ENCODE measurements at regions not wholly inside any gene's neighbourhood (a gene's known extent, or its start where the extent isn't known, plus 50 kb on each side); places are given as distances from the start of the nearest gene placed in this dataset.
A peak's percentile ranks its signal among the peaks of the same experiment; 100 is the strongest.
"Not testable (repeated sequence)": the region's sequence is repeated elsewhere in the genome, so short reads cannot be mapped to it uniquely, and the experiment has no call there.

DNA sequence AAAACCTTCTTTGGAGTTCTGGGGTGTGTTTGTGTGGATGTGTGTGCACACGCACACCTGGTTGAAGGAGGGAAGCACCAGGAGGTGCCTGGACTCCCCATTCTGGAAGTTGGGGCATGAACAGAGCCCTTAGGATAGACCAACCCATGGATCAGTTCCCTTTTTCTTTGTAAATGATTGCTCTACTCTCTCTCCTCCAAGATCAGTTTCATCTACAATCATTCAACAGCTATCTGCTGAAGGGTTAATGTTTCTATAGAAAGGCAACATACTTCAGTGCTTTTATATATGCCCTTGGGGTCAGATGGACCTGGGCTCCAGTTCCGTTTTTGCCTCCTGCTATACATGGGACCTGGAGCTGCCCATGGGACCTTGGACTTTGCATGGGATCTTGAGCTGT lies 352.1 kb upstream of the CFAP20DC start:
- no peak for DNase-seq

DNA sequence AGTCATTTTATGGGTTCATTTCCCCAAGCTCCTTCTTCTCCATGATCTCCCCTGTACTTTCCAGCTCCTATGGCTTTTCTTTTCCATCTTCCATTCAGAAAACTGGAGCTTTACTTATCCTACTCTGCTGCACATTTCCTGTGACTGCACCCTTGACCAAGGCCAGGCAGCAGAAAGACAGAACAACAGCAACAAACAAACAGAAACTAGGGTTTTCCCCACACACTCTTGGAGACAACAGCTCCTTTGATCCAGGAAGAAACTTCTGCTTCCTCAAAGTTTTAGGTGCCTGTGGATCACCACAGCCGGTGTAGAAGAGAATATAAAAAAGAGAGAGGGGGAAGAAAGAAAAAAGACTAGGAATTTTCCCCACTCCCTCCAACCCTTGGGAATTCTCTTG lies 342.3 kb upstream of the CFAP20DC start:
- DNase-seq = no peak

DNA sequence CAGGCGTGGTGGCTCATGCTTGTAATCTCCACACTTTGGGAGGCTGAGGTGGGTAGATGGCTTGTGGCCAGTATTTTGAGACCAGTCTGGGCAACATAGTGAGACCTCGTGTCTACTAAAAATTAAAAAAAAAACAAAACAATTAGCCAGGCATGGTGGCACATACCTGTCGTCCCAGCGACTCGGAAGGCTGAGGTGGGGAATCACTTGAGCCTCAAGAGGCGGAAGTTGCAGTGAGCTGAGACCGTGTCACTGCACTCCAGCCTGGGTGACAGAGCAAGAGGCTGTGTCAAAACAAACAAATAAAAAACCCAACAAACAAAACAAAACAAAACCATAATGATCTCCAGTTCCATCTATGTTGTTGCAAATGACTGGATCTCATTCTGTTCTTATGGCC lies 341.3 kb upstream of the CFAP20DC start:
- DNase-seq = no peak

DNA sequence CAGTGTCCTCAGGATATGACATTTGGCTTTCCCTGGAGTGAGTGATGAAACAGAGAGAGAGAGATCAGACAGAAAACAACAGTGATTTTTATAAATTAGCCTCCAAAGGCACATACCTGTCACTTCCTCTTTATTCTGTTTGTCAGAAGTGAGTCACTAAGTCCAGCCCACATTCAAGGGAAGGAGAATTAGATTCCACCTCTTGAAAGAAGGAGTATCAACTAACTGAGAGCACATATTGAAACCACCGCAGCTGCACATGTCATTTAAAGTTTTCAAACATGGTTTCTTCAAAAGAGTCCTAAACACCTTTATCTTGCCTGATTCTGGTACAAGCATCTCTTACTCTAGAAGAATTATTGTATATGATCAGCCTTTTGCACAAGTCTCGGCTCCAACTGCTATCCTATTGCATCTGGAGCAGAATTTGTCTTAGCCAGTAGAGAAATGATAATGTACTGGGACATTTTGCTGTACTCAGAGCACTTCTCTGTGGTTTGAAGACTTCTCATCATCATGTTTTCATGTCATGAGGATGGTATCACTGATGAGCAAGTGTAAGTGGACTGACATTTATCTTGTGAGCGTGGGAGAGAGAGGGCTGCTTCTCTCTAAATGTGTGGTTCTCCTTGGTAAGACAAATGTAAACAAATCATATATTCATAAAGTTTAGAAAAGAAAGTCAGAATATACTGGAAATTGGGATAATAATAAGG lies 338.9 kb upstream of the CFAP20DC start:
- no peak for DNase-seq

DNA sequence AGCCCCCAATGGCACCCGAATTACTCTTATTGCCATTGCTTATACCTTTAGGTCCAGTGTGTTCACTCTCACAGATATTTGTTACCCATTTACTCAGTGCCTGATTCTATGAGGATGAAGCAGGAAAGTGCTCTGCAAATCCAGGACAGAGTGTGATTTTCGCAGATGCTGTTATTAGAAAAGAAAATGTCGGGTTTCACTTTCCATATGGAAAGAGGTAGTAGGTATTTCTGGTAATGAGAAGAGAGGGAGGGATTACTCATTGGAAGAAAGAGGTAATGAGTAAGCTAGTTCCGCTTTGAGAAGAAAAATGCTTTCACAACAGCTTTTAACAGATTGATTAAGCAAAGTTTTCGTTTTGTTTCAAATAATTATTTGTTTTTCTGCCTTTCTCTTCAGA lies 336.3 kb upstream of the CFAP20DC start:
- no peak for DNase-seq

DNA sequence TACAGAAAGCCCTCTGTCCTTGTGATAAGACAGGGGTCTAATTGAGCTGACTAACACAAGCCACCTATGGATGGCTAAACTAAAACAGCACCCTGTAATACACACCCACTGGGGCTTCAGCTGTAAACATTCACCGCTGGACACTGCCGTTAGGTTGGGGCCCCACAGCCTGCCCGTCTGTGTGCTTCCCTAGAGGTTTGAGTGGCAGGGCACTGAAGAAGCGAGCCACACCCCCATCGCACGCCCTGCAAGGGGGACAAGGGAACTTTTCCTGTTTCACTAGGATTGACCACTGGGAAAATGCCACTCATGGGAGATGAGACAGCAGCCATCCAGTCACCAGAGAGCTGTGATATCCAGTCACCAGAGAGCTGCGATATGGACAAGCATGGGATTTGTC lies 335.7 kb upstream of the CFAP20DC start:
- no peak for DNase-seq

DNA sequence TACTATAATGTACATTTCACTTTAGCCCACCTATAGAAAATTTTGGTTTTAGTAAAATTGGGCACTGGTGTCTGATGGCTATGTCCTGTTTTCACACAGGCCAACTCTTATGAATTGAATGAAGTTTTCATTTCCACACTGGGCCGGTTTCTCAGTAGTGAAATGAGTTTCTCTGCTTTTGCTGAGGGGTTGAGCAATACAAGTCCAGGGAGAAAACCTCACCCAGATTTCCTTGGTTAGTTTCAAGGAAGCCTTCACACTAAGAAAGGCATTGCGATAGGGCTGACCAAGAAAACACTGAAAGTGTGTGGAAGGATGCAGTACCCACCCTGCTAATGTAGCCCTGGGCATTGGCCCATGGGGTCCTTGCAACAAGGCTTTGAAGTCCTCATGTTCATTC lies 331.5 kb upstream of the CFAP20DC start:
- no peak for DNase-seq

DNA sequence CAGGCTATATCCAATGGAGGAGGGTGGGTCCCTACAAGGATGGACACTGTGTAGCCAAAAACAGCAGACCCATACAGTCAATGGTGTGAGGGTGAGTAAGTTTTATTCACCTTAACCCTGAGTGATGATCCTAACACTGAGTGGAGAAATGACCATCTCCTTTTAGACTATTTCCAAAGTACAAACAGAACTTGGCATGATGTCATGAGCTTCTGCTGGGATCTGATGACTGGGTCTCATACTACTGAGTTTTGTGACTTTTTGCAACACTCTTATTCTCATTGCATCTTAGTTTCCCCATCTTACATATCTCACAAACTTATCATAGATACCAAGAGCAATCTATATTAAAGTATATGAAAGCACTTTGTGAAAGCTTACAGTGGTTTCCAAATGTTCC lies 330.3 kb upstream of the CFAP20DC start:
- no peak for DNase-seq

DNA sequence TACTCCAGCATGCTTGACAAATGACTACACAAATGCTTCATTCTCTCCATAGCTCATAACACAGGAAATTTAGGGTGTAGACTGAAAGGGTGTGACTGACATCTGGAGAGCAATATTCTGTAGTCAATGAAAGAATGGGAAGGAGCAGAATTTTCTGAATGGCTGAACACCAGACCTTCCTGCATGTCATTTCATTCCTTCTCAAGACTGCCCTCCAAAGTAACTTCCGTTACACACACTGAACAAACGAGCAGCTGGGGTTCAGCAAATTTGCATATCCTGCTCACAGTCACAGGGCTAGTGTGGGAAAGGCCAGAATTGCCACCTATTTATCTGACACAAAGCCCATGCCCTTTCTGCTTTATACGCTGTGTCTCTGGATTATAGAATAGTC lies 325.0 kb upstream of the CFAP20DC start:
- no peak for DNase-seq

DNA sequence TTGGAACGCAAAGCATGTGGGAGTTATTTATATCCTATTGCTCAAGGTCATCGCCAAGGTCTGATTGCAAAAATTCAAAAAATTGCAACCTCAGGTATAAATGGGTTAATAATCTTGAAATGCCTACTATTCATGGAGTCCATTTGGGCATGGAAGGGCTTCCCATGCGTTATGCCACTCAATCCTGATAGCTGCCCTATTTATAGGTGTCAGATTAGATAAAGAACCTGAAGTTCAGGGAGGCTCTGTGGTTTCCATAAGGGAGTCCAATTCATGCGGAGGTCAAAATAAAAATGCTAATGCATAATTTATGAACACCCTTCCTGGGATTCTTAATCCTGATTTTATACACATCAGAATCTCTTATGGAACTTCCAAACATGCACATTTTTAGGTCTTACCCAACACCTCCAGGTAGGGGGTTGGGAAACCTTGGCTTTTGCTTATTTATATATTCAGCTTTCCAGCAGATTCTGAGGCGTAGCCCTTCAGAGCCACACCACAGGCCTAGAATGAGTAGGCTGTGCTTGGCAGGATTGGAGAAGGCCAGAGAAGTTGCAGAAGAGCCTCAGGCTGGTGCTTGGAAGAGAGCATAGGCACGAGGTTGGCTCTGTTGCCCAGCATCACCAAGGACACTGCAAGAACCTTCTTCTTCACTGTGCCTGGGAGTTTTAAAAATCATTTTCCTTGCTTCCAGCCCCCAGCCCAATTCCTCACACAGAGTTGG lies 324.4 kb upstream of the CFAP20DC start:
- no peak for DNase-seq

DNA sequence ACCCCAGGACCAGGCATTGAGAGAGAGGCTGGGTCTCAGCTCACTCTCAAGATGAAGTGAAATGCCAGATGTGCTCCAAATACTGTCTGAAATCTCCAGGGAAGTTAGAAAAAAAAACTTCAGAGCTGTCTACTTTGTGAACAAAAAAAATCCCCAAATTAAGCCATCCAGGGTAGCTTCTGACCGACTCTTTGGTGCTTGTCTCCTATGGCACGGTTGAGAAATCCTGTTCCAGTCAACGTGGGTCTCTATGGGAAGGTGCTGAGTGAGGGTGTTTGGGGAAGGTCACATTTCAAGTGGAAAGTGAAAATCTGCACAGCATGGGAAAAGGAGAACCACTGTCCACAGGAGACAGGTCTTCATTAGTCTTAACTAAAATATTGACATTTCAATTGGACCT lies 322.5 kb upstream of the CFAP20DC start:
- DNase-seq = no peak

DNA sequence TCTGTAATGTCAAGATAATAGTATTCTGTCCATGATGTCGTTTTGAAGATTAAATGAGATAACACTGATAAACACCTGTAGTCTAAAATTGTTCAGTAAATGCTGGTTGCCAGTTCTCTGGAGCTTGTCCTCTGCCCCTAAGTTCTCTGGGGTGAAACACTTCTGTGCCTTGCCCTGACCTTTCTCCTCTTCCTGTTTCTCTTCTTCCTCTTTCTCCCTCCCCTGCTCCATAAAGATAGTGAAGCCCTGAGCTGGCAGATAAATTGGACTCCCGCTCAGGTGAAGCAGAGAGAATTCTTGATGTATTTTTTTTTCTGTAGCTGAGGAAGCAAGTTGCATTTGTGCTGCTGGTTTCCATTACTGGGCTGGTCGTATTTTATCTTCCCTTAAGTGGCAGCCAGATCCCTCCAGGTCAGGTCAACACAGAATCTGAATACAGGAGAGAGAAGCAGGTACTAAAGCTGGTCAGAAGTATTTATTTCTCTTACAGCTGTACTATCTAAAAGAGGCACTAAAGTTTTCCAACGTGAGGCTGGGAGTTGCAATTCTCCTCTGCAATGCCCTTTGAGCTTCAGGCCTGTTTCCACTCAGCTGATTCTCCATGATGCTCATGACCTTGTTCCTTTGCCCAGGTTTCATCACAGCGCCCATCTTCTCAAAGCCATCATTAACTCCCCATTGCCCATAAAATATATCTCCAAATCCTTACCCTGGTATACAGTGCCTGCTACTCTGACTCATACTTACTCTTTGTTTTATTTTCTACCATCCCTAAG lies 319.3 kb upstream of the CFAP20DC start:
- DNase-seq = no peak

DNA sequence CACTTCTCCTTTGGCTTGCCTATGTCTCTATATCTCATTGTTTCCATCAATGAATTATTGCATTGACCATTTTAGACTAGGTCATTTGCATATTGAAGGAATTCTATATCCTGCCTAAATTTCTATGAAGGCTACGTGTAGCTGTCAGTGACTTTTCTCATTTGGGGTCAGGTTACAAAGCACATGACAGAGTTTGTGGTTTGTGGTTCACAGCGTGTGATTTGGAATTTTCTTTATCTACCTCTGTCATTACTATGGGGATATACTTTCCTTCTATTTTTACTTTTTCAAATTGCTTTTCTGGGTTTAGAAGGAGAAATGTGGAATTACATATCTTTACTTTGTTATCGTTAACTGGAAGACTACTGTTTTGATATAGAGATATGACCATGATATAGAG lies 317.3 kb upstream of the CFAP20DC start:
- DNase-seq = no peak

DNA sequence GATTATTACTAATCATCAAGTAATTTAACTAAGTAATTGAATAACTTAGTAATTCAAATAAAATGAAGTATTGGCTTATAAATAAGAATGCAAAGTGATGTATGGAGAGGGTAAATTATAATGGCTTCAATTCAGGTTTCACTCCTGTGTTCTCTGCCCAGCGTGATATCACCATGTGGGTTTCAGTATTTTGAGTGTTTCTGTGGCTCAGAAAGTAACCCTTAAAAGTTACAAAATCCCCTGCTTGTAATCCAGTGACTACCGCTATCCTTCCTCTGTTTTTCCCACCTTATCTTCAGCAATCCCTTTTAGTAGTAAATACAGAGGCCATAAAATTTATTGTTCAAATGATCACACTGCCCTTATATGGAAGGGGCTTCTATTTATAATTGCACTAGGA lies 316.4 kb upstream of the CFAP20DC start:
- no peak for DNase-seq

DNA sequence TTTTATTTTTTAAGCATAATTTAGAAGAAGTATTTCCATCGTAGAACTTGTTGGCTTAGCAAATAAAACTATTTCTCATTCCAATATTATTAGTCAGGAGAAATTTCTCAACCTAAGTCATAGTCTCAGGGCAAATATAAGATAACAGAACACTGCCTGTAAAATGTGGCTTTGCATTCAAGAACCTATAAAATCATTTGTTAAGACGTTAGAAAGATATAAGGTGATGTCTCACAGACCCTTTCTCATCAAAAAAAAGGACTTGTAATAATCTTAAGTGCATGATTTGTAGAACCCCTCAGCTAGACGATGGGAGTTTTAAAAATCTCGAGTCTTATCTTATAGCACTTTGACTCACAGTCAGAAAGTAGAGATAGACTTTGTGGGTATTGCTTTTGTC lies 314.7 kb upstream of the CFAP20DC start:
- no peak for DNase-seq

DNA sequence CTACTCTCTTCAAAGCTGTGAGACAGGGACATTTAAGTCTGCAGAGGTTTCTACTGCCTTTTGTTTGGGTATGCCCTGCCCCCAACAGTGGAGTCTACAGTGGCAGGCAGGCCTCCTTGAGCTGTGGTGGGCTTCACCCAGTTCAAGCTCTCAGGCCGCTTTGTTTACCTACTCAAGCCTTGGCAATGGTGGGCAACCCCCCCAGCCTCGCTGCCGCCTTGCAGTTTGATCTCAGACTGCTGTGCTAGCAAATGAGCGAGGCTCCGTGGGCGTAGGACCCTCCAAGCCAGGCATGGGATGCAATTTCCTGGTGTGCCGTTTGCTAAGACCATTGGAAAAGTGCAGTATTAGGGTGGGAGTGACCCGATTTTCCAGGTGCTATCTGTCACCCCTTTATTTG lies 310.5 kb upstream of the CFAP20DC start:
- DNase-seq = not testable (repeated sequence)

DNA sequence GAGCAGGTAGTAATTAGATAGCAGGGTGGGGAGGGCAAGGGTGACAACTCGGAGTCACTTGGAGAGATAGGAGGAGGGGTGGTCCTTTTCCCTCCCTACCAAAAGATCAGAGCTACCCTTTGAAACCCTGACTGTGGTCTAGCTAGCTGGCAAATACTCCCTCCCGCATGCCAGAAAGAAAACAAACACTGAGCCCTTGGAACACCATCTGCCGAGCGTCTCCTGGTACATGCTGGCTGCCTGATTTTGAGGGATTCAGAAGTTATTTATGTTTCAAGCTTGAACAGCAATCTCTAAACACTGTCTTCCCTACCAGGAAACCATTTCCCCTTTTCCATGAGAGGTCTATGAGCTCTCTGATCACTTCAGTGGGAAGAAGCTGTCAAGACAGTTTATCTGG lies 291.6 kb upstream of the CFAP20DC start:
- no peak for DNase-seq

DNA sequence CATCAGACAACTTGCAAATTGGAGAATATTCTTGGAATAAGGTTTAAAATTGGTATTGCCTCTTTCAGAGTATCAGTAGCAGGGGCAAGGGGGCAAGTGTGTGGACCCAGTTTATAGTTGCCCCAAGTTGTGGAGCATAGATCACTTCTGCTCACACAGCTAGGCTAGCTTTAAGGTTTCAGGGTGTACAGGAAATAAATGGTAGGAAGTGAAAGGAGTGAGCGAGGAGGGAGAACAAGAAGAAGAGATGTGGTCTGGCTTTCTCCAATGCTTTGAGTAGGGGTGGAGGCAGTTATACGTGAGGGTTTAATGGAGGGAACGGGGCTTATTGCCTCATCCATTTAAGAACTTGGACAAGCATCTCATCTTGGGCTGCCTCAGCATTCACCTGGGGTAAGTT lies 290.0 kb upstream of the CFAP20DC start:
- DNase-seq = no peak

DNA sequence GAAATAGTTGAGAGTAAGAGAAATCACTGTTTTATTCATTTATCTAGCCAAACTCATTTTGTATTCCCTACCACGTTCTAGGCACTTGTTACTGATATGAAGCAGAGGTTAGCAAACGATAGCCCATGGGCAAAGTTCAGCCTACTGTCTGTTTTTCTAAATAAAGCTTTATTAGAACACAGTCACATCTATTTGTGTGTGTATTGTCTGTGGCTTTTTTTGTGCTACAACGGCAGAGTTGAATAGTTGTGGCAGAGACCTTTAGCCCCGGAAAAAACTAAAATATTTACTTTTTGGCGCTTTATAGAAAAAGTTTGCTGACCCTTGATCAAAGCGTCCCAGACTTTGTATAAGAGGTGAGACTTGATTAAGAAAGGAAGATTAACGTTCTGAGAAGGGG lies 289.1 kb upstream of the CFAP20DC start:
- DNase-seq = no peak

DNA sequence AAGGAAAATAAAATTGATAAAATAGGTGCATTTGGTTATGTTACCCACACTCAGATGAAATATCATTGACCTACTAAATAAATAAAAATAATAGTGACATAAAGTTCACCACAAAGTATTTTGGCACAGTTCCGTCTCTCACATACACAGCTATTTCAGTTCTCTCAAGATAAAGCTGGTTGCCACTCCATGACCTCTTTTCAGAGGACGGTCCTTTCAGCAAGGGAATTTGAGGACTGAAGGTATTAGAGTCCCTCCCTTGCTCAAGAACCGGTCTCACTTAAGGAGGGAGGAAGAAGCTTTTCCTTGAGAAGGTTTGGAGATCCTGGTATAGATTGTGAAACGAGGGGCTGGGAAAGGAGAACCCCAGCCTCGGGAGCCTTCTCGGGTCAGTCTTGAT lies 285.5 kb upstream of the CFAP20DC start:
- DNase-seq = no peak

DNA sequence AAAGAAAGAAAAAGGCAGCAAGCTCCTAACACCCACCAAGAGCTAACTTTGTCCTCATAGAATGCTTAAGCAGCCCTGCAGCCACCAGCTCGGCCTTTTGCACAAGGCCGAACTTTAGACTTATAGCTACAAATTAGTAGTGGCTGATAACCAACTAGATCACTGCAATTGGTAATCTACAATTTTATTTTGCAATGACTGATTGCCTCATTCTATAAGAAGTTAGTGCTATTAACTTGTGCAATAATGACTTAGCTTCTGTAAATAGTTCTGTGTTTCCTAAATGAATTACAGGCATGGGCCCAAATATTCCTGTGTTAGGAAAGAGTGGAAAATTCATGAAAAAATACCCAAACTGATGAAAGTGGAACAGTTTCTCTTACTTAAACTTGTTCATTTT lies 284.8 kb upstream of the CFAP20DC start:
- peak; percentile 35 for DNase-seq

DNA sequence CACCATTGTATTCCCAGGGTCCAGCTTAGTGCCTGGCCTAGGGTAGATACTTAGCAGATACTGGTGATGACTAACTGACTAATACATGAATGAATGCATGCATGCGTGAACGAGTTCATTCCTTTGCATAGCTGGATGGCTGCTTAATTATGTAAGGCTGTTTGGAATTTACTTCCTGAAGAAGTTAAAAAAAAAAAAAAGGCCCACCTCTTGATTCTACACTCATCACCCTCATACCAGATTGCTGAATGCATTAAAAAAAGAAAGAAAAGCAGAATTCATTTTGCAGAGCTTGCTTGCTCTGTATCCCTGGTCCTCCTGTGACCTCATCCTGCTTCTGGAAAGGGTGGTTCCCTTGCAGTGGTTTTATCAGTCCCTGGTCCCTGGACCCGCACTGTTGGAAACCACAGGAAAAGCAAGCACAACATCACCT lies 277.6 kb upstream of the CFAP20DC start:
- peak; percentile 67 for DNase-seq

DNA sequence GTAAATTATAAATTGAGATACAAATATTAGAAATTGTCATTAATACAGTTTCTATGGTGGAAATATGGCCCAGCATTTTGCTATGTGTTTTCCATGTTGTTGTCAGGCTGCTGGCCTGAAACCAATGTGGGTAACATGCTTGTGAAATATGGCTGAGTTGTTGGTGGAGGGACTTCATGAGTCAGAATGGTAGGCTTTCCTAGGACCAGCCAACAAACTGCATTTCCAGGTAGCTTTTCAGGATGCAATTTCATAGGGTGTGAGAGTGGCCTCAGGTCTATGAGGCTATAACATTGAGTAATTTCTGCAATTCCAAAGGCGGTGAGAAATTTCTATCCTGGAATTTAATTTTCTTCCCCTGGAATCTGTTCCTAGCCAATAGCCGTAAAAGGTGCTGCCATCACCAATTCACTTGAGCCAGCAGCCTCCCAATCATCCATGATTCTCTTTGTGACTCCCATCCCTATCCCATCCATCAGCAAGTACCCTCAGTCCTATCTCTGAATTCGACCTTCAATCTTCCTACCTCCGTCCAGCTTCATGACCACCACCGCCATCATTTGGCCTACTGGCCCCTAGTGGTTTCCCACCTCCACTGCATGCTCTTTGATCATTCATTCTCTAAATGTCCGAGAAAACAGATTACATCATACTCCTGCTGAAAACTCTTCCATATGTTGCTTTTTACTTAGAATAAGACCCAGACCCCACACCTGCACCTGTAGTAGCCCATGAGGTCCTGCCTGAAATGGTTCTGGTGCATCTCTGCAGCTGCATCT lies 276.6 kb upstream of the CFAP20DC start:
- no peak for DNase-seq

Data from HCEC 1CT (cell line).